Esophagus squamous epithelium (tissue), 5 donors: ENCODE measurements at regions not wholly inside any gene's neighbourhood (a gene's known extent, or its start where the extent isn't known, plus 50 kb on each side); places are given as distances from the start of the nearest gene placed in this dataset.
A peak's percentile ranks its signal among the peaks of the same experiment; 100 is the strongest.

ENCODE experiments used
- DNase-seq: peaks from one replicate; lab custom pipeline; 2025; lab: John Stamatoyannopoulos, UW
- H3K27ac ChIP-seq, 4 donors: fragments of 200-600 bp; sonication (generic); one replicate each; pipeline ENCODE4 v1.5.1; 2016 to 2019; ENCODE audit warnings: mild to moderate bottlenecking in 1 of 4
- H3K27me3 ChIP-seq, 4 donors: fragments of 200-600 bp; sonication (generic); 1 replicate in 3 of 4; 2 replicates in 1 of 4; pipeline versions ENCODE4 v1.5.1 to v1.6.0; 2017 to 2021; ENCODE audit warnings: antibody characterized with exemption in 1 of 4
- H3K36me3 ChIP-seq, 3 donors: fragments of 200-600 bp; sonication (generic); one replicate each; pipeline ENCODE4 v1.5.1; 2016 to 2019
- H3K4me1 ChIP-seq, 3 donors: fragments of 200-600 bp; sonication (generic); one replicate each; pipeline ENCODE4 v1.5.1; 2017 to 2019
- H3K4me3 ChIP-seq, 4 donors: fragments of 200-600 bp; sonication (generic); 1 replicate in 3 of 4; 2 replicates in 1 of 4; pipeline ENCODE4 v1.5.1; 2016 to 2019; ENCODE audit warnings: mild to moderate bottlenecking in 2 of 4, moderate library complexity in 1 of 4
- H3K9me3 ChIP-seq, 3 donors: fragments of 200-600 bp; sonication (generic); one replicate each; pipeline ENCODE4 v1.5.1; 2016 to 2019
- CTCF ChIP-seq, 6 experiments: fragments of 450-650 bp in 4 of 6; fragments of 200-600 bp in 2 of 6; sonication (generic) in 2 of 6; IDR thresholded peaks; one replicate each; pipeline ENCODE4 v1.5.1; 2016 to 2019; ENCODE audit warnings: antibody characterized with exemption in 6 of 6, mild to moderate bottlenecking in 4 of 6, moderate library complexity in 4 of 6
- POLR2A ChIP-seq, 4 donors: fragments of 450-650 bp; IDR thresholded peaks; one replicate each; pipeline ENCODE4 v1.6.1; 2017; ENCODE audit warnings: antibody characterized with exemption in 4 of 4, mild to moderate bottlenecking in 4 of 4, moderate library complexity in 3 of 4
- whole genome bisulfite sequencing, 2 donors: methylation state at CpG; one replicate each; pipeline ENCODE4 v1.1.5; 2018; 5-methylcytosine and 5-hydroxymethylcytosine counted together
- intact Hi-C: fragments of 100-400 bp; cut with DNase I; formaldehyde crosslinking; loops from one replicate; pipeline ENCODE4 v1.15.0; 2022
- donor health status: DM: yes; HTN: yes; CAD: no.

GRCh38 chr2:236658974-236659757 lies 89.5 kb downstream of the ACKR3 start:
- no peak overlapping the region for H3K4me3 ChIP-seq
- intact Hi-C loops: no loop called here
- no peaks in the 10 kb centered on the region for H3K36me3 ChIP-seq
- TF ChIP-seq POLR2A (IDR thresholded peaks at IDR 0.05): no peak
- TF ChIP-seq CTCF (IDR thresholded peaks at IDR 0.05): no peak
- peaks cover 4 to 47% (median 12%) of the 10 kb centered on the region in 3 donors for H3K4me1 ChIP-seq
- no peak overlapping the region for H3K27ac ChIP-seq
- no peak for DNase-seq
- no peaks in the 10 kb centered on the region for H3K9me3 ChIP-seq
- WGBS, 2 donors: 92 to 93% methylated on average over 10 to 13 of the region's 16 CpGs
- no peaks in the 10 kb centered on the region for H3K27me3 ChIP-seq

- H3K27ac ChIP-seq: no peak overlapping the region
- H3K36me3 ChIP-seq: no peaks in the 10 kb centered on the region
- no peaks in the 10 kb centered on the region for H3K9me3 ChIP-seq
- no peak overlapping the region for H3K4me3 ChIP-seq
- 34 to 35% methylated on average over 5 of the region's 5 CpGs for WGBS, 2 donors
- intact Hi-C loops: no loop called here
- DNase-seq: no peak
- peaks cover 4 to 47% (median 12%) of the 10 kb centered on the region in 3 donors for H3K4me1 ChIP-seq
- H3K27me3 ChIP-seq: no peaks in the 10 kb centered on the region
- TF ChIP-seq POLR2A (IDR thresholded peaks at IDR 0.05) (no peak), CTCF (IDR thresholded peaks at IDR 0.05) (no peak)
These were observed 90.1 kb downstream of the ACKR3 start for GRCh38 chr2:236659758-236660150.

- Histone ChIP-seq H3K27me3 (no peaks in the 10 kb centered on the region), H3K4me3 (no peak overlapping the region), H3K9me3 (peaks cover 0 to 2% (median 0%) of the 10 kb centered on the region in 3 donors), H3K36me3 (no peaks in the 10 kb centered on the region), H3K27ac (peak overlapping the region; percentile 34 to 90 (median 68)), H3K4me1 (peaks cover 4 to 47% (median 12%) of the 10 kb centered on the region in 3 donors)
- no peak for DNase-seq
- 41 to 70% methylated on average over 1 to 3 of the region's 4 CpGs for WGBS, 2 donors
- intact Hi-C loops: no loop called here
- TF ChIP-seq POLR2A (IDR thresholded peaks at IDR 0.05): no peak
- TF ChIP-seq CTCF (IDR thresholded peaks at IDR 0.05): no peak
These were observed 91.6 kb downstream of the ACKR3 start for GRCh38 chr2:236661061-236661761.

- H3K36me3 ChIP-seq: no peaks in the 10 kb centered on the region
- intact Hi-C loops: no loop called here
- no peak overlapping the region for H3K4me3 ChIP-seq
- H3K27me3 ChIP-seq: no peaks in the 10 kb centered on the region
- peak overlapping the region; percentile 41 to 90 (median 68) for H3K27ac ChIP-seq
- WGBS, 2 donors: 56 to 64% methylated on average over 2 of the region's 2 CpGs
- TF ChIP-seq CTCF (IDR thresholded peaks at IDR 0.05) (no peak), POLR2A (IDR thresholded peaks at IDR 0.05) (no peak)
- peaks cover 4 to 47% (median 12%) of the 10 kb centered on the region in 3 donors for H3K4me1 ChIP-seq
- H3K9me3 ChIP-seq: peaks cover 0 to 7% (median 0%) of the 10 kb centered on the region in 3 donors
- DNase-seq: no peak
These were observed 92.1 kb downstream of the ACKR3 start for GRCh38 chr2:236661762-236662110.
